H4 (cell line): ENCODE measurements at regions not wholly inside any gene's neighbourhood (a gene's known extent, or its start where the extent isn't known, plus 50 kb on each side); places are given as distances from the start of the nearest gene placed in this dataset.
A peak's percentile ranks its signal among the peaks of the same experiment; 100 is the strongest.
"Not testable (repeated sequence)": the region's sequence is repeated elsewhere in the genome, so short reads cannot be mapped to it uniquely, and the experiment has no call there.

Experiments used
- DNase-seq: peaks from one replicate; pipeline ENCODE4 v3.0.0-alpha.2; 2015; ENCODE audit warnings: low spot score

DNA sequence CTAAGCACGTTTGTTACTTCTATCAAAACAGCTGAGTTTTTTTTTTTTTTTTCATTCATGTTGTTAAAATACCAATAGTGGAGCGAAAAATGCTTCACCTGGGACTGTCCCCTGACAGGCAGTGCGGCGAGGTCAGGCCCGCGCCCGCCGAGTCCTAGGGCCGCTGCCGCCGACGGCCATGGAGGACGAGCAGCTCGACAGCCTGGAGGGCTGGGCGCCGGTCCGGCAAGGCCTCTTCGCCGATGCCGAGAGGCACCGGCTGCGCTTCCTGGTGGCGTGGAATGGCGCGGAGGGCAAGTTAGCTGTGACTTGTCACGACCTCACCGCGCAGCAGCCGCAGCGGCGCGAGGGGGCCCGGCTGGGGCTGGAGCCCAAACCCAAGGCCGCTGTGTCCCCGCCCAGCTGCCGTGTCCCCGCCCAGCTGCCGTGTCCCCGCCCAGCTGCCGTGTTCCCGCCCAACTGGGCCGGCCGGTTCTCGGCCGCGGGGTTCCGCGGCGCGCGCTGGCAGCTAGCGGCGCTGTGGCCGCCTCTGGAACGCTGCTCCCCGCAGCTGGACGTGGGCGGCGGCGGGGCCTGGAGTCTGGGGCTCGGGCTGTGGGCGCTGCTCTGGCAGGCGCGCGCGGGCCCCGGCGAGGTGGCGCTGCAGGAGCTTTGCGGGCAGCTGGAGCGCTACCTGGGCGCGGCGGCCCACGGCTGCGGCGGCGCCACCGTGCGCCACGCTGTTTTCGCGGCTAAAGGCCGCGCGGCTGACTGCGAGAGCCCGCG, 56.7 kb upstream of the GOLGA8R start:
- not testable (repeated sequence) for DNase-seq

GRCh38 chr15:30471366-30471749, 57.3 kb upstream of the GOLGA8R start:
- DNase-seq = not testable (repeated sequence)

- DNase-seq = not testable (repeated sequence)
Observed at GRCh38 chr15:30471817-30472551, 57.9 kb upstream of the GOLGA8R start.

DNA sequence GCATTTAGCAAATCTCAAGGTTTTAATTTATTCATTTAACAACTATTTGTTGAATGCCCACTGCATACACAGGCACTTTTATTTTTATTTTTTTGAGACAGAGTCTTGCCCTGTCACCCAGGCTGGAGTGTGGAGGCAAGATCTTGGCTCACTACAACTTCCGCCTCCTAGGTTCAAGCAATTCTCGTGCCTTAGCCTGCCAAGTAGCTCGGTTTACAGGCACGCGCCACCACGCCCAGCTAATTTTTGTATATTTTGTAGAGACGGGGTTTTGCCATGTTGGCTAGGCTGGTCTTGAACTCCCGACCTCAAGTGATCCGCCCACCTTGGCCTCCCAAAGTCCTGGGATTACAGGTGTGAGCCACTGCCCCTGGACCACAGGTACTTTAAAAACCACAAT, 67.0 kb upstream of the GOLGA8Q start:
- DNase-seq = peak; percentile 23

DNA sequence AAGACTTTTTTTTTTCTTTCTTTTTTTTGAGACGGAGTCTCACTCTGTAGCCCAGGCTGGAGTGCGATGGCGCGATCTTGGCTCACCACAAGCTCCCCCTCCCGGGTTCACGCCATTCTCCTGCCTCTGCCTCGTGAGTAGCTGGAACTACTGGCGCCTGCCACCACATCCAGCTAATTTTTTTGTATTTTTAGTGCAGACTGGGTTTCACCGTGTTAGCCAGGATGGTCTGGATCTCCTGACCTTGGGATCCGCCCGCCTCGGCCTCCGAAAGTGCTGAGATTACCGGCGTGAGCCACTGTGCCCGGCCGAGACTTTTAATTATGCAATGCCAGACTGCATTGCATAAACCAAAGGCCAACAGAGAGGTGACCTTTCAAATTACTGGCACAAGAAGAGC, 62.6 kb upstream of the GOLGA8Q start:
- not testable (repeated sequence) for DNase-seq

GRCh38 chr15:30490334-30490733, 61.5 kb upstream of the GOLGA8Q start:
- not testable (repeated sequence) for DNase-seq

GRCh38 chr15:30493947-30494346, 57.9 kb upstream of the GOLGA8Q start:
- not testable (repeated sequence) for DNase-seq

GRCh38 chr15:30497275-30497674, 54.6 kb upstream of the GOLGA8Q start:
- not testable (repeated sequence) for DNase-seq

GRCh38 chr15:30499233-30499632, 52.6 kb upstream of the GOLGA8Q start:
- DNase-seq = not testable (repeated sequence)

- DNase-seq = not testable (repeated sequence)
Observed at GRCh38 chr15:30500511-30500910, 51.3 kb upstream of the GOLGA8Q start.
